ENCODE measurements at regions not wholly inside any gene's neighbourhood (a gene's known extent, or its start where the extent isn't known, plus 50 kb on each side); places are given as distances from the start of the nearest gene placed in this dataset.
"Not testable (repeated sequence)": the region's sequence is repeated elsewhere in the genome, so short reads cannot be mapped to it uniquely, and the experiment has no call there.

GRCh38 chr15:100766243-100767000 is 113.2 kb upstream of the ALDH1A3 start:
- no peak for DNase-seq (ENCODE audit: low spot score)

DNA sequence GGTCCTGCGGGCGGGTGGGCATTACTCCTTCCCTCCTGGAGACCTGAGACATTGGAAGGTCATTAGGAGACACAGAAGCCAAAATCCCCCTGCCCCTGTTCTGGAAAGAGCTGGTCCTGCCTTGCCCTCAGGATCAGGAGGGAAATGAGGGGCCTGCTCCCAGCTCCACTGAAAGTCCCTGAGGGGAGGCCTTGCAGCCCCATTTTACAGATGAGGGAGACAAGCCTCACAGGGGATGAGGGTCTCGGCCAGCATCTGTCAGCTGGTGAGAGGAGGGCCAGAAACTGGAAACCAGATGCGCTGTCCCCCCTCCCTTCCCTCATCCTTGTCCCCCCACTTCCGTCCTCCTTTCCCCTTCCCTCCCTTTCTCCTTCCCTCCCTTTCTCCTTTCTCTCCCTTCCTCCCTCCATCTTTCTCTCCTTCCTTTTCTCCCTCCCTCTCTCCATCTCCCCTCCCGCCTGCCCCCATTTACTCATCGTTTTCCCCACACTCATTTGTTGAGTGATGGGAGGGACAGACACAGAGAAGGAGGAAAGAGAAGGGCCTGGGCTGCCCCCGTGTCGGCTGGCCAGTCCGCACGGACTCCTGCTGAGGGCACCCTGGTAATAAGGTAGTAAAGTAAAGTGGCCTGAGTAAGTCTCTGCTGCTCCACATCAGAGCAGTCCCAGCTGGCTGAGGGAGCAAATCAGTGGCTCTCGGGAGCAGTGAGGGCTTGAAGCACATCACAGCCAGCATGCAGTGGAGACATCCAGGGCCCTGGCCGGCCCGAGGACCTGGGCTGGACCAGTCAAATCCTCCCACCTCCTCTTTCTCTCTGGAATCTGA is 112.4 kb upstream of the ALDH1A3 start:
- DNase-seq (ENCODE audit: low spot score): no peak

GRCh38 chr15:100768501-100768931 is 111.1 kb upstream of the ALDH1A3 start:
- no peak for DNase-seq (ENCODE audit: low spot score)

GRCh38 chr15:100769043-100769974 is 110.3 kb upstream of the ALDH1A3 start:
- DNase-seq (ENCODE audit: low spot score): no peak

GRCh38 chr15:100769975-100770340 is 109.7 kb upstream of the ALDH1A3 start:
- no peak for DNase-seq (ENCODE audit: low spot score)

DNA sequence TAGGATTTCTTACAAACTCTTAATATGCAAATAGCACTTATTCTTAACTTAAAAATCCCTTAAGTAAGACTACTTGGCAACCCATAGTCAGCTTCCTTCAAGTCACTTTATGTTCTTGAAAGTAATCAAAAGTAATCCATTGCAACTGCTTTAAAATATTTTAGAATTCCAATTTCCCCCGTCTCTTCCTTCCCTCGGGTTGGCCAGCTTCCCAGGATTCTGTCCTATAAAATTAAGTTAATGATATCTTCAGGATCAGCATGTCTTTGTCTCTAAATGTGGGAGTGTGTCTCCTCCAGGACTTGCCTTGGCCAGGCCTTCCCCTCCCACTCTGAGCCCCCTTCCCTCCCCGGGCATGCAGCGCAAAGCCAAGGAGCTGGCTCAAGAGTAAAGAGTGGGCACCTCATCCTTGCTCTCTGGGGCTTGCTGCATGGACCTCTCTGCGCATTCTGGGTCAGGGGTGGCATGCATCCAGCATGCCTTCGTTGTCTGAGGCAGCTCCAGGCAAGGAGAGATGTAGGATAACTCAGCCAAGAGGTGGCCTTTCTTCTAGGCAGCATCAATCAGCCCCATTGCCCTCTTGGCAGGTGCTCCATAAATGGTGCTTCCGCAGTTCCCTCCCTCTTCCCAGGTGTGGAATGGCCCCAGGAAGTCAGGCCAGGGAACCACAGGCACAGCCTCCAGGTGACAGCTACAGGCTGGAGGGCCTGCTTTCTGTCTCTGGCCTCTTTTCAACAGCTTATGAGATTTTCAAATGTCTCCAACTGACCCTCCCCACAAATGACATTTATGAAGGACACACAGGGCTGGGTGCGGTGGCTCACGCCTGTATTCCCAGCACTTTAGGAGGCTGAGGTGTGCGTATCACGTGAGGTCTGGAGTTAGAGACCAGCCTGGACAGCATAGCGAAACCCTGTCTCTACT is 108.7 kb upstream of the ALDH1A3 start:
- no peak for DNase-seq (ENCODE audit: low spot score)

DNA sequence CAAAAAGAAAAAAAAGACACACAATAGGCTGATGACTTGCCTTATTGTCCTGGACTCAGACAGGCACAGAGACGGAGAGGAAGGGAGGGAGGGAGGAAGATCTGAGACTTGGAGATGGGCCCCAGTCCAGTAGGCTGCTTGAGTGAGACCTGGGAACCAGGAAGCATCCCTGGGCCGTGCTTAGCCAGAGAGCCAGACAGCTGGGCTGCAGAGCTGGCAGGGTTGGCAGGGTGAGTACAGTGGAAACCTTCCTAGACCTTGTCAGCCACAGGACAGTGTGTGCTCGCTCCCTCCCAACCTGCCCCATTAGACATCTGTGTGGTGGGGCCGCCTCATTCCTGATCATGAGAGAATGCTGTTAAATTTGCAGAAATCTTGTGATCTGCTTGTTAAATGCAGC is 107.9 kb upstream of the ALDH1A3 start:
- no peak for DNase-seq (ENCODE audit: low spot score)

- no peak for DNase-seq (ENCODE audit: low spot score)
Observed at GRCh38 chr15:100772478-100772877, 107.2 kb upstream of the ALDH1A3 start.

- no peak for DNase-seq (ENCODE audit: low spot score)
Observed at GRCh38 chr15:100772892-100773520, 106.6 kb upstream of the ALDH1A3 start.

DNA sequence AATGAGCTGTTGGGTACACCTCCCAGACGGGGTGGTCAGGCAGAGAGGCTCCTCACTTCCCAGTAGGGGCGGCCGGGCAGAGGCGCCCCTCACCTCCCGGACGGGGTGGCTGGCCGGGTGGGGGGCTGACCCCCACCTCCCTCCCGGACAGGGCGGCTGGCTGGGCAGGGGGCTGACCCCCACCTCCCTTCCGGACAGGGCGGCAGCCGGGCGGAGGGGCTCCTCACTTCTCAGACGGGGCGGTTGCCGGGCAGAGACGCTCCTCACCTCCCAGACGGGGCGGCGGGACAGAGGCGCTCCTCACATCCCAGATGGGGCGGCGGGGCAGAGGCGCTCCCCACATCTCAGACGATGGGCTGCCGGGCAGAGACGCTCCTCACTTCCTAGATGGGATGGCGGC is 105.6 kb upstream of the ALDH1A3 start:
- not testable (repeated sequence) for DNase-seq (ENCODE audit: low spot score)

GRCh38 chr15:100775581-100776185 is 103.9 kb upstream of the ALDH1A3 start:
- no peak for DNase-seq (ENCODE audit: low spot score)

- no peak for DNase-seq (ENCODE audit: low spot score)
Observed at GRCh38 chr15:100777821-100778220, 101.8 kb upstream of the ALDH1A3 start.

- no peak for DNase-seq (ENCODE audit: low spot score)
Observed at GRCh38 chr15:100778831-100779288, 100.8 kb upstream of the ALDH1A3 start.

GRCh38 chr15:100779331-100780207 is 100.1 kb upstream of the ALDH1A3 start:
- no peak for DNase-seq (ENCODE audit: low spot score)

GRCh38 chr15:100780208-100780800 is 99.3 kb upstream of the ALDH1A3 start:
- DNase-seq (ENCODE audit: low spot score): no peak

DNA sequence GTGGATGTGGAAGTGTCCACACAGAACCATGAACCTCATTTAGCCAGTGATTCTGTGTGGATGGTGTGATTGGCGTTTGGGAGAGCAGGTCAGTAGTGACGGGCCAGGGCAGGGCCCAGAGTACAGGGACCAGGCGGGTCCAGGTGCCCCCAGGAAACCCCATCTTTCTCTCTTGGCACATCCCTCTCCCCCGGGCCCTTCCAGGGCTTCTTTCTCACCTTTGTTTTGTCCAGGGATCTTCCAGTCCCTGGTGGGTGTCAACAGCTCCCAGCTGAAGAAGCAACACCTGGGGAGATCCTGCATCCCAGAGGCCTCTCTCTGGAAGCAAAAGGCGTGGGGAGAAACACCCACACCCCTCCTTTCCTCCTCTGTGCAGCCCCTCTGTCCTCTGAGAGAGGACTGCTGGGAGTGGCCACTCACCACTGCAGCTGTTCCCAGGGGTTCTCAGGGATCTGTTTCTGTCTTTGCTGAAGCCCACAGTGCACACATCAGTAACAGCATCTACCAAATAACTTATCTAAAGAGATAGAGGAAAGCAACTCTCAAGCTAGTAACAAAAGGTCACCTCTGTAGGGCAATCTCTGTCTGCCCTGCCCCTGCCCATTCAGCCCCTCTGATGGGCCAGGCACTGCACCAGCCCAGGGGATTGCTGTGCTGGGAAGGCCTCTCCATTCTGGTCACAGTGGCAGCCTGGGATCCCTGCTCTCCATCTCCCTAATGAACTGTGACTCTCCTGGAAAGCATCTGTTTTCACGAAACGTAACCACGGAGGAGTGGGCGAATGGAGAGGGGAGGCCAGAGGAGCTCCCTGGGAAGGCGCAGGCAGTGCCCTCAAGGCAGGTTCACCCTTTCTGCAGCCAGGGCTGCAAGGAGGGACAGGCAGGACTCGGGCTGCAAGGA is 98.3 kb upstream of the ALDH1A3 start:
- DNase-seq (ENCODE audit: low spot score): no peak

DNA sequence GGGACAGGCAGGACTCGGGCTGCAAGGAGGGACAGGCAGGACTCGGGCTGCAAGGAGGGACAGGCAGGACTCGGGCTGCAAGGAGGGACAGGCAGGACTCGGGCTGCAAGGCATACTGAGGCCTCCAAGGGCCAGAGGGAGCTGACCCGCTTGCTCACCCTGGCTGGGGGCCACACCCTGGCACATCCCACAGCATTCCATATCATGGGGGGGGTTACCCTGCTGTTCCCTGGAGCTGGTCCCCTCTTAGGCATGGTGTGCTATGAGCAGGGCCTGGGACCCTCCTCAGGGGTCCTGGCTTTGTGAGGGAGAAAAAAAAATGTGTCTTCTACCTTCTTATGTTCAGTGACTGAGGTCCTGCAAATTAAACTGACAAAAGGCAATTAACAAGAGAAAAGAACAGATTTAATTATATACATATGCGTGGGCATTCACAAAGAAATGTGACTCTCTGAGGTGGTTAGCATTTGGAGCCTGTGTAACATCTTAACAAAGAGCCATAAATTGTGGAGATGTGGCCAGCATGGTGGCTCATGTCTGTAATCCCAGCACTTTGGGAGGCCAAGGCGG is 97.6 kb upstream of the ALDH1A3 start:
- DNase-seq (ENCODE audit: low spot score): no peak
